ENCODE measurements at regions not wholly inside any gene's neighbourhood (a gene's known extent, or its start where the extent isn't known, plus 50 kb on each side); places are given as distances from the start of the nearest gene placed in this dataset.
"Not testable (repeated sequence)": the region's sequence is repeated elsewhere in the genome, so short reads cannot be mapped to it uniquely, and the experiment has no call there.

- DNase-seq = not testable (repeated sequence)
These were observed 133.4 kb upstream of the TEKT4 start for GRCh38 chr2:94737736-94738342.

DNA sequence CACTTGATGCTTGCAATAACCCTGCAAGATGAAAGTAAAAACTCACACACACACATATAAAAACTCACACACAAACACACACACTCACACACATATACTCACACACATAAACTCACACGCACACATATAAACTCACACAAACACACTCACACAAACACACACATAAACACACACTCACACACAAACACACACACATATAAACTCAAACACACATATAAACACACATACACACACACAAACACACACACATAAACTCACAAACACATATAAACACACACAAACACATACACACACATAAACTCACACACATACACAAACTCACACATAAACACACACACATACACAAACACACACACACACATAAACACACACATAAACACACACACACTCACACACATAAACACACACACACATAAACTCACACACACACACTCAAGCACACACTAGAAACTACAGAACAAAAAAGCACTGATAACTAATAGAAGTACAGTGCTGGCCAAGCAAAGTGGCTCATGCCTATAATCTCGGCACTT, 117.7 kb upstream of the TEKT4 start:
- DNase-seq = no peak

DNA sequence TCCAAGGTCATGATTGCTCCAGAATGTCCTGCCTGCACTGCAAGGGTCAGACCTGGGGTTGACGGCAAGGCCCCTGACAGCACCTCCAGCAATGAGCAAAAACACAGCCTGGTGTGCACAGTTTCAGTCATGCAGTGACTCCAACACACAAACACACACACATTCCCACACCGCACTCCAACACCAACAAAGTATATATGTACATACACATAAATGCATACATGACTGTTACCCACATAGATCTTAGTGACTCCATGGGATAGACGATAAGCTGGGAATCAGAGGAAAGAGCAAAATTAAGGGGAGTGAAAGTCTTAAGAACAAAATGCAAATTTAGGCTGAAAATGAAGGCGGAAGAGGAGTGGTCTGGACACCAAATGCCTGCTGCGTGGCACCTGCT, 112.7 kb upstream of the TEKT4 start:
- no peak for DNase-seq

DNA sequence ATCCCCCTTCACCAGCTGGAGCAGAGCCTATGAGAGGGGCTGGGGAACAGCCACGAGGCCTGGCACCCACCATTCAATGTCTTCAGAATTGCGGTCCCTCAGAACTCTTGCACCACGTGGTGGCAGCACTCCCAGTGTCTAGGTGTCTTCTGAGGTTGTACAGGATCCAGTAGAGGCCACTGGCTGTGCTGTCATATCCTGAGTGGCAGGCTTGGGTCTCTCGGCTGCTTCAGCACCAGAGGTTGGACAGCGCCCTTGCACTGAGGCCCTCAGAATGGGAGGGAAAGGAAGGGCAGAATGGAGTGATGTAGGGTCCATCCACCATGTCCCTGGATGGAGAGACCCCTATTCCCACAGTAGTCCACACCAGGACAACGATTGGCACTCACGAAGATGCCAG, 112.0 kb upstream of the TEKT4 start:
- peak in 1 of 3 donors; percentile 0 for DNase-seq

DNA sequence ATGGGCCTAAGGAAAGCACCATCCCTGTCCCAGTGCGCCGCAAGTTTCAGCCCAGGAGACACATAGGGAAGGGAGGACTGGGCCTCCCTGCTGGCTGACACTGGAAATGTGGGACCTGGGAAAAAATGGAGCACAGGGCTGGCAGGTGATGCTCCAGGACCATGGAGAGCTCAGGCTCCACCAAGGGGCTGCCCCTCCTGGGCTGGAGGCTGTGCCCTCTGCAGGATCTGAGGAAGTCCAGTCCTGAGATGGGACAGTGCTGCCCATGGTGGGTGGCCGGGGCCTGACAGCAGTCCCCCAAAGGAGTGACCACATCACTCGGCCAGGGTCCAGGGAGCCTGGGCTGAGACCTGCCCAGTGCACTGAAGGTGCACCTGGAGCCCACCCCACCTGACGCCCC, 108.6 kb upstream of the TEKT4 start:
- DNase-seq = no peak

GRCh38 chr2:94763318-94763717, 107.9 kb upstream of the TEKT4 start:
- DNase-seq = no peak

GRCh38 chr2:94764331-94764730, 106.9 kb upstream of the TEKT4 start:
- DNase-seq = peak; percentile 10 to 18 (median 13)

DNA sequence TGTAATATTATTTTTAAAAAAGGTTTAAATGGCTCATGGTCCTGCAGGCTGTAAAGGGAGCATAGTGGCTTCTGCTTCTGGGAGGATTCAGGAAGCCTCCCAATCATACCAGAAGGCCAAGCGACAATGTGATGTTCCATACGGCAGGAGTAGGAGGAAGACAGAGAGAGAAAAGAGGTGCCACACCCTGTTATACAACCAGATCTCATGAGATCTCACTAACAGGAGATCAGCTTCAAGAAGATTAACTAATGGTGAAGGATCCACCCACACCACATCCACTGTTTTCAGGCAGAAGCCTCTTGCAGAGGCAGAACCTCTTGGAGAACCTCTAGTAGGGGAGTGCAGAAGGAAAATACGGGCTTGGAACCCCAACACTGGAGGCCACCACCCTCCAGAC, 103.9 kb upstream of the TEKT4 start:
- DNase-seq = no peak

- DNase-seq = no peak
These were observed 101.5 kb upstream of the TEKT4 start for GRCh38 chr2:94769733-94770132.

DNA sequence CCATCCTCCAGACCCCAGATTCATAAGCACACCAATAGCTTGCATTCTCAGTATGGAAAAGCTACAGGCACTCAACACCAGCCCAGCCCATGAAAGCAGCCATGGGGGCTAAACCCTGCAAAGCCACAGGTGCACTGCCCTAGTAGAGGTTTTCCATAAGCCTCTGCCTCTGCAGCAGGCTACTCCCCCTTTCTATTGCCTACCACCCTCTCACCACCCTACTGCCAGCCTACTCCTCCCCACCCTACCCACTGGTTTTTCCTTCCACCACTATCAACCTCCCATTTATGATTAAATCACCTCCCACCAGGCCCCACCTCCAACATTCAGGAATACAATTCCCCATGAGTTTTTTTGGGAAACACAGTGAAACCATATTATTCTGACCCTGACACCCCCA, 96.4 kb upstream of the TEKT4 start:
- DNase-seq = no peak

- DNase-seq = no peak
These were observed 95.2 kb upstream of the TEKT4 start for GRCh38 chr2:94776036-94776435.

- not testable (repeated sequence) for DNase-seq
These were observed 86.1 kb upstream of the TEKT4 start for GRCh38 chr2:94785105-94785504.

DNA sequence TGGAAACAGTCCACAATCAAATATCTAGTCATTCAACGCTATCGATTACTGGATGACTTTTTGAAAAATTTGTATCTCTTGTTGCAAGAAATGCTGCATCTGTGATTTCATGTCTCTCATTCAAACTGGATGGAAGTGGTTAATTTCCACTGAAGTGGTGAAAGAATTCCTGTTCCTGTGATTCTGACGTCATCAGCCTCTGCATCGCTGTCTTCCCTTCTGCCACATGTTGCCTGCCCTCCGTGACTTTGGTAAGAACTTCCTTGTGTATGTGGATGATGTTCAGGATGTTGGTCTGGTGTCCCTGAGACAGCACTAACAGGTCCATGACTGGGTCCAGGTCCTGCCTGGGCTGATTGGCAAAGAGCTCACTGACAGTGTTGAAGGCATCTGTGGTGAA, 84.8 kb upstream of the TEKT4 start:
- DNase-seq = not testable (repeated sequence)

- DNase-seq = not testable (repeated sequence)
These were observed 81.1 kb upstream of the TEKT4 start for GRCh38 chr2:94790169-94790568.

- DNase-seq = peak in 2 of 3 donors; percentile 27 to 33
These were observed 74.0 kb upstream of the TEKT4 start for GRCh38 chr2:94797235-94797634.

Data from suppressor macrophage treated with lipopolysaccharide for 1 hour (primary cell).